ENCODE measurements at regions not wholly inside any gene's neighbourhood (a gene's known extent, or its start where the extent isn't known, plus 50 kb on each side); places are given as distances from the start of the nearest gene placed in this dataset.
"Not testable (repeated sequence)": the region's sequence is repeated elsewhere in the genome, so short reads cannot be mapped to it uniquely, and the experiment has no call there.

GRCh38 chr18:1464444-1465217 is 560.0 kb downstream of the ADCYAP1 start:
- no peak for DNase-seq (ENCODE audit: low read depth in 4 of 4, low spot score in 3 of 4)

DNA sequence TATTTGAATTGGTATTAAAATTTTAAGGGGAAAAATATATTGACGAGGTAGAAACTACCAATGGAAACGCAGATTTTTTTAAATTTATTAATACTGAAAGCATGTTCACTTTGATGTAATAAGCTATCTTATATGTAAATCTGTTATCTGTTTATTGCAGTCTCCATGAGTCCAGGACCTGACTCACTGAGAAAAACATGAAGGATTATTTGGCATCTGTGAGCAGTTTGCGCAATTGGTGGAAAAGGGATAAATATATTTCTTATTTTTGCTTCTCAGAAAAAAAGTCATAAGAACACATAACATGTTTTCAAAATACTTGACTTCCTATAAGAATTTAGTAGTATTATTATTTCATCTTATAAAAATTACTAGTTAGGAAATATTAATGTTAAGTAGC is 561.4 kb downstream of the ADCYAP1 start:
- no peak for DNase-seq (ENCODE audit: low read depth in 4 of 4, low spot score in 3 of 4)

DNA sequence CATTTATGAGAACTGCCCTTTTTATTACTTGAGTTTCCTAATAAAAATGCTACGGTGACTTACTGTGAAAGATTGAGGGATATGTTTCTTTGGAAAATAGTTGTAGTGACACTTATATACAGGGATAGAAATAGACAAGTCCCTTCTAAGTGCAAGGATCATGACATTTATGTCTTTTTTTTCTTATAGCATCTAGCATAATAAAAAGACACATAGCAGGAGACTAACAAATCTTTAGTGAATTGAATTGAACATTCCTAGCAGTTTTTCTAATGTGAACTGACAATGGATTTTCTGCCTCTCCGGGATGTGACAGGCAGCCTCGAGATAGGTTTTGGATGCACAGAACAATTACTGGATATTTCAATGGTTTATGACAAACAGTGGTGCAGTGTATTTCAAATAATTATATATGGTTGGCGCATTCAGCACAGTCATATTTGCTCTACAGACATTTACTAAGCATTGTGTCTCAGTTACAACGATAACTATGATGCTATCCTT is 562.8 kb downstream of the ADCYAP1 start:
- DNase-seq (ENCODE audit: low read depth in 4 of 4, low spot score in 3 of 4): no peak

GRCh38 chr18:1468550-1468949 is 563.9 kb downstream of the ADCYAP1 start:
- DNase-seq (ENCODE audit: low read depth in 4 of 4, low spot score in 3 of 4): no peak

GRCh38 chr18:1475867-1476266 is 571.2 kb downstream of the ADCYAP1 start:
- no peak for DNase-seq (ENCODE audit: low read depth in 4 of 4, low spot score in 3 of 4)

- DNase-seq (ENCODE audit: low read depth in 4 of 4, low spot score in 3 of 4): no peak
Measured at GRCh38 chr18:1480309-1480708, 575.6 kb downstream of the ADCYAP1 start.

DNA sequence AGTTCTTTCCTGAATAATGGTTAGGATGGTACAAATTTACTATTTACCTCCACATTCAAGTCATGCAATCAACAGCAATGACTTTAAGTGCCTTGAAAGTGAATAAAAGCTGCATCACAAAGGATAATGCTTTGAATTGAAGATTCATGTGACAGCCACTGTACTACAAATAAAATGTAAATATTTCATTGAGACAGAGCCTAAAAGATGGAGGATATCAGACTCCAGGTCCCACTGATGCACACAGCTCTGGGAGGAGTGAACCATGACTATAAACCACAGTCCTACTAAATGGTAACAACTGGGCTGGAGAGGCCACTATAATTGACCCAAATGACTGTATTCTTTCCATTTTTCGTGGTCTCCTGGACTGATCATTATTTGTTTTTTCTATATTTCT is 576.9 kb downstream of the ADCYAP1 start:
- no peak for DNase-seq (ENCODE audit: low read depth in 4 of 4, low spot score in 3 of 4)

GRCh38 chr18:1483385-1483784 is 578.7 kb downstream of the ADCYAP1 start:
- DNase-seq (ENCODE audit: low read depth in 4 of 4, low spot score in 3 of 4): no peak

GRCh38 chr18:1487457-1487856 is 582.8 kb downstream of the ADCYAP1 start:
- DNase-seq (ENCODE audit: low read depth in 4 of 4, low spot score in 3 of 4): no peak

DNA sequence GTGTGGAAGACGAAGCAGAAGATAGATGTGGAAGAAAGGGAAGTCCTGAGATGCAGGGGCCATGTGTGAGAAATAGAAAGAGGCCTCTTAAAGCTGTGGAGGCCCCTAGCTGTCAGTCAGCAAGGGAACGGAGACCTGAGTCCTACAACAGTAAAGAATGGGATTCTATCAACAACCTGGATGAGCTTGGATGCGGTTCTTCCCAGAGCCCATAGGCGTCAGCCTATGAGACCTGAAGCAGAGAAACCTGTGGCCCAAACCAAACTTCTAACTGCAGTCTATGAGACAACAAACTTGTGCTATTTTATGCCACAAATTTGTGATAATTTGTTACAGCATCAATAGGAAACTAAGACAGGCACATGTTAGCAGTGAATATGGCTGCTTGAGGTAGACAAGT is 583.7 kb downstream of the ADCYAP1 start:
- no peak for DNase-seq (ENCODE audit: low read depth in 4 of 4, low spot score in 3 of 4)

DNA sequence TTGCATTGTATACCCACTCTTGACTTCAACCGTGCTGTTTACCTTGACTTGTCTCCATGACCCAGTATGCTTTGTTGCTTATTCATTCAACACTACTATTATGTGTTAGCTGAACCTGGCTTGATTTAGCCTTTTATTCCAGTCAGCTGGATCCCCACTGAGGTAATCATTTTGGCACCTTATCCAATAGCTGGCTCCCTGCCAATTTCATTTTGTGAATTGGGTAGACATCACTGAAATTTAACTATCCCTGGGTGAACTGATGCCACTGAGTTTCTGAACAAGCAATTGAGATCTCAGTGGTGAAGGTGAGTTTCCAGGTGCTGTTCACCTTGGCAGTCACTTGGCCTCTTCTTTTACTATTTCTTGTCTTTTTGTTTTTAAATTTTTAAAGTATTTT is 584.3 kb downstream of the ADCYAP1 start:
- DNase-seq (ENCODE audit: low read depth in 4 of 4, low spot score in 3 of 4): no peak

- no peak for DNase-seq (ENCODE audit: low read depth in 4 of 4, low spot score in 3 of 4)
Measured at GRCh38 chr18:1495387-1495786, 590.7 kb downstream of the ADCYAP1 start.

DNA sequence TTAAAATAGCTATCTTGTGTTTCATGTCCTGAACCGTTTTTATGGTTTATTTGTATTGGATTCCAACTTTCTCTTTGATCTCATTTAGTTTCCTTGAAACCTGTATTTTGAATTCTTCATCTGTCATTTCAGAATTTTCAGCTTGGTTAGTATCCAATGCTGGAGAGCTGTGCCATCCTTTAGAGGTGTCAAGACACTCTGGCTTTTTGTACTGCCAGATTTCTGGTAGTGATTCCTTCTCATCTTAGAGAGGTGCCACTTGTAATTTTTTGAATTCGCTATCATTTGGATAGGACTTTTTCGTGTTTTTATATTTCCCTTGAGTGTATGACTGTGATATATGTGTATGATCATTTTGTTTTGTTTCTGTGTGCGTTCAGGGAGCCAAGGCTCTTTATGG is 591.4 kb downstream of the ADCYAP1 start:
- DNase-seq (ENCODE audit: low read depth in 4 of 4, low spot score in 3 of 4): no peak

GRCh38 chr18:1498216-1498615 is 593.5 kb downstream of the ADCYAP1 start:
- DNase-seq (ENCODE audit: low read depth in 4 of 4, low spot score in 3 of 4): no peak

DNA sequence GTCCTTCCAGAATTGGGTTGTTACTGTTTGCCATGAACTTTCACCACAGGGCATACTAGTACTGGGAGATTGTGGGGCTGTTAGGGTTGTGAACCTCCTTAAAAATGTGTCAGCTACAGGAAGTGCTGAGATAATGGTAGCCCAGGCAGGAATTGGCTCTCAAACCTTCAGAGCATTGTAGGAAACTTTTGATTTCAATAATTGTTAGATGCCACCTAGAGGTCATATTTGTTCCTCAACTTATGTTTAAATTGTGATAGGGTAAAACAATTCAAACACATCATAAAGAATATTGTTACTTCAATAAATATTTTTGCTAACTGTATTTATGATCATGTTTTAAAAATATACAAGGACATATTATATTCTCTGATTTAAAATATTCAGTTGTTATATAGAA is 594.6 kb downstream of the ADCYAP1 start:
- no peak for DNase-seq (ENCODE audit: low read depth in 4 of 4, low spot score in 3 of 4)

GRCh38 chr18:1503847-1504246 is 599.2 kb downstream of the ADCYAP1 start:
- no peak for DNase-seq (ENCODE audit: low read depth in 4 of 4, low spot score in 3 of 4)

GRCh38 chr18:1505856-1506255 is 601.2 kb downstream of the ADCYAP1 start:
- DNase-seq (ENCODE audit: low read depth in 4 of 4, low spot score in 3 of 4): no peak

- DNase-seq (ENCODE audit: low read depth in 4 of 4, low spot score in 3 of 4): no peak
Measured at GRCh38 chr18:1510542-1511179, 606.0 kb downstream of the ADCYAP1 start.

GRCh38 chr18:1511619-1512311 is 607.1 kb downstream of the ADCYAP1 start:
- no peak for DNase-seq (ENCODE audit: low read depth in 4 of 4, low spot score in 3 of 4)

DNA sequence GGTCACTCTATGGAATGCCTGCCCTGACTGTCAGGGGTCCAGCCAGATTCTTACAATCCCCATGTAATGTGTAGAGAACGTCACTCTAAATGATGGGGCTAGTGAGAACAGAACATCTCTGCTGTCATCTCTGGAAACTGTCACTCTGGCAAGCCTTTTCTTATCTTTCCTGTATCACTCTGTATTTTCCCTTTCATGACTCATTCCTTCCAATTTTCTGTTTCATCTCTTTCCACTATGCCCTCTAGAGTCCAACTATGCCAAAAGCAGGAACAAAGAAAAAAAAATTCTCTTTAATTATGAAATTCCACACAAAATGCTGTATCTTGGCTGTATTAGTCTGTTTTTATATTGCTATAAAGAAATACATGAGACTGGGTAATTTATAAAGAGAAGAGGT is 608.8 kb downstream of the ADCYAP1 start:
- no peak for DNase-seq (ENCODE audit: low read depth in 4 of 4, low spot score in 3 of 4)

DNA sequence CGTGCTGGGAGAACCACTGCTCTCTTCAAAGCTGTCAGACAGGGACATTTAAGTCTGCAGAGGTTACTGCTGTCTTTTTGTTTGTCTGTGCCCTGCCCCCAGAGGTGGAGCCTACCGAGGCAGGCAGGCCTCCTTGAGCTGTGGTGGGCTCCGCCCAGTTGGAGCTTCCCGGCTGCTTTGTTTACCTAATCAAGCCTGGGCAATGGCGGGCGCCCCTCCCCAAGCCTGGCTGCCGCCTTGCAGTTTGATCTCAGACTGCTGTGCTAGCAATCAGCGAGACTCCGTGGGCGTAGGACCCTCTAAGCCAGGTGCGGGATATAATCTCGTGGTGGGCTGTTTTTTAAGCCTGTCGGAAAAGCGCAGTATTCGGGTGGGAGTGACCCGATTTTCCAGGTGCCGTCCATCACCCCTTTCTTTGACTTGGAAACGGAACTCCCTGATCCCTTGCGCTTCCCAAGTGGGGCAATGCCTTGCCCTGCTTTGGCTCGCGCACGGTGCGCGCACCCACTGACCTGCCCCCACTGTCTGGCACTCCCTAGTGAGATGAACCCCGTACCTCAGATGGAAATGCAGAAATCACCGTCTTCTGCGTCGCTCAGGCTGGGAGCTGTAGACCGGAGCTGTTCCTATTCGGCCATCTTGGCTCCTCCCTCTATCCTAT is 617.0 kb downstream of the ADCYAP1 start:
- not testable (repeated sequence) for DNase-seq (ENCODE audit: low read depth in 4 of 4, low spot score in 3 of 4)
